Astrocyte of the cerebellum (primary cell): ENCODE measurements at regions not wholly inside any gene's neighbourhood (a gene's known extent, or its start where the extent isn't known, plus 50 kb on each side); places are given as distances from the start of the nearest gene placed in this dataset.

Source experiments
- DNase-seq: peaks from one replicate; pipeline ENCODE4 v3.0.0-alpha.2; 2011; ENCODE audit warnings: low read depth
- H3K4me3 ChIP-seq: 2 replicates; pipeline ENCODE4 v1.5.1; 2011; ENCODE audit warnings: mild to moderate bottlenecking, low read depth, low read length, moderate library complexity
- in situ Hi-C: cut with HindIII; loops from 2 replicates; pipeline ENCODE4 v1.10.0; 2017; ENCODE audit warnings: low sequenced_read_pairs
- TF ChIP-seq, protein P1 (sequence below): IDR thresholded peaks from 2 replicates; pipeline ENCODE4 v1.5.1; 2012; ENCODE audit warnings: low read length, low read depth, moderate library complexity, mild to moderate bottlenecking; ENCODE audit errors: missing control alignments

DNA sequence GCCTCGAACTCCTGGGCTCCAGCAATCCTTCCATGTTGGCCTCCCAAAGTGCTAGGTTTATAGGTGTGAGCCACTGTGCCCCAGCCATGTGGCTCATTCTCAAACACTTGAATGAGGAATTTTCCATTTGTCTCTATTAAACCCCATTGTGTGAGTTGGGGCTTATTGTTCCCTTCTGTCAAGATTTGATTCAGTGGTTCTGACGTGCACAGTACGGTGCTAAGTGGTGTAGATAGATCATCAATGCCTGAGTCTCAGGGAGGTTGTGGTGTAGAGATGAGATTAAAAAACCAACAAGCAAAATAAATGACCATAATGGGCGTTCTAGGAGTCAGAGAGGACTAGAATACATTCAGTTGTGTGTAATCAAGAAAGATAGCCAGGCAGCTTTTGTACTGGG, 335.6 kb downstream of the PRL start:
- TF ChIP-seq, protein P1, sequence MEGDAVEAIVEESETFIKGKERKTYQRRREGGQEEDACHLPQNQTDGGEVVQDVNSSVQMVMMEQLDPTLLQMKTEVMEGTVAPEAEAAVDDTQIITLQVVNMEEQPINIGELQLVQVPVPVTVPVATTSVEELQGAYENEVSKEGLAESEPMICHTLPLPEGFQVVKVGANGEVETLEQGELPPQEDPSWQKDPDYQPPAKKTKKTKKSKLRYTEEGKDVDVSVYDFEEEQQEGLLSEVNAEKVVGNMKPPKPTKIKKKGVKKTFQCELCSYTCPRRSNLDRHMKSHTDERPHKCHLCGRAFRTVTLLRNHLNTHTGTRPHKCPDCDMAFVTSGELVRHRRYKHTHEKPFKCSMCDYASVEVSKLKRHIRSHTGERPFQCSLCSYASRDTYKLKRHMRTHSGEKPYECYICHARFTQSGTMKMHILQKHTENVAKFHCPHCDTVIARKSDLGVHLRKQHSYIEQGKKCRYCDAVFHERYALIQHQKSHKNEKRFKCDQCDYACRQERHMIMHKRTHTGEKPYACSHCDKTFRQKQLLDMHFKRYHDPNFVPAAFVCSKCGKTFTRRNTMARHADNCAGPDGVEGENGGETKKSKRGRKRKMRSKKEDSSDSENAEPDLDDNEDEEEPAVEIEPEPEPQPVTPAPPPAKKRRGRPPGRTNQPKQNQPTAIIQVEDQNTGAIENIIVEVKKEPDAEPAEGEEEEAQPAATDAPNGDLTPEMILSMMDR = no peak
- DNase-seq = no peak
- H3K4me3 ChIP-seq = no peak overlapping the region
- in situ Hi-C loops = no loop called here

DNA sequence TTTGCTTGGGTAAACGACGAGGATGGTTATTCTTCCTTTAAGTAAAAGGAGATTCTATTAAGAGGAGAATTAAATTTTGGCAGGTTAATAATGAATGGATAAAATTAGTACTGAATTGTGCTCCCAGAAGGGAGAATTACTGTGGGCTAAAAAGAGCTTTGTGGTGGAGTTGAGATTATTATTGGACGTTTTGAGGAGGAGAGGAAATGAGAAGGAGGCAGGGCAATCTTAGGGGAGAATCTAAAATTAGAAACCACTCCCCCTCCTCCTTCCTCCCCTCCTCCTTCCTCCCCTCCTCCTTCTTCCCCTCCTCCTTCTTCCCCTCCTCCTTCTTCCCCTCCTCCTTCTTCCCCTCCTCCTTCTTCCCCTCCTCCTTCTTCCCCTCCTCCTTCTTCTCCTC, 331.8 kb downstream of the PRL start:
- no peak for DNase-seq
- in situ Hi-C loops = no loop called here
- H3K4me3 ChIP-seq = no peak overlapping the region
- TF ChIP-seq, protein P1 = no peak

DNA sequence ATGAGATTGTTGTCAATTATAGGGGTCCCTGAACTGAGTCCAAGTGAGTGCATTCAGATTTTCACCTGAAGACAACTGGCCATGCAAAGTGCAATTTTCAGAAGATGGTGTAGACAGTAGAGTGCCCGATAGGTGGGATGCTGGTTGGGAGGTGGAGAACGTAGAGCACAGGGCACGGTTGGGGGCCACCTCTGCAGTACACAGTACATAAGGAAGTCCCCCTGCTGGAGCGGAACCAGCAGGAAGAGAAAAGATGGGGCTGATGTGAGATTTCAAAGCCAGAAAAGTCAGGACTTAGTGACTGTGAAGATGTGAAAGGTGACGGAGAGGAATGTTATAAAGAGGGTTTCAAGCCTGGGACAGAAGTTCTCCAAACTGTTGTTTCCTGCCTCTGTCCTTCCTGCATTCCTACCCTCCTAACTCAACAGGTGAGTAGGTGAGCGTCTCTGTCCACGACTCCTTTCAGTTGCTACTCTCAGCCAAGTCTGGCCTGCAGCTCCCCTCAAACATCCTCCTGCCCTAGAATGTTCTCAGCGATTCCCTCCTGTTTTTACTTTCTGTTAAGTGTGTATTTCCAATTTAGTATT, 330.8 kb downstream of the PRL start:
- no peak overlapping the region for H3K4me3 ChIP-seq
- no peak for DNase-seq
- TF ChIP-seq, protein P1 = no peak
- in situ Hi-C loops = no loop called here

DNA sequence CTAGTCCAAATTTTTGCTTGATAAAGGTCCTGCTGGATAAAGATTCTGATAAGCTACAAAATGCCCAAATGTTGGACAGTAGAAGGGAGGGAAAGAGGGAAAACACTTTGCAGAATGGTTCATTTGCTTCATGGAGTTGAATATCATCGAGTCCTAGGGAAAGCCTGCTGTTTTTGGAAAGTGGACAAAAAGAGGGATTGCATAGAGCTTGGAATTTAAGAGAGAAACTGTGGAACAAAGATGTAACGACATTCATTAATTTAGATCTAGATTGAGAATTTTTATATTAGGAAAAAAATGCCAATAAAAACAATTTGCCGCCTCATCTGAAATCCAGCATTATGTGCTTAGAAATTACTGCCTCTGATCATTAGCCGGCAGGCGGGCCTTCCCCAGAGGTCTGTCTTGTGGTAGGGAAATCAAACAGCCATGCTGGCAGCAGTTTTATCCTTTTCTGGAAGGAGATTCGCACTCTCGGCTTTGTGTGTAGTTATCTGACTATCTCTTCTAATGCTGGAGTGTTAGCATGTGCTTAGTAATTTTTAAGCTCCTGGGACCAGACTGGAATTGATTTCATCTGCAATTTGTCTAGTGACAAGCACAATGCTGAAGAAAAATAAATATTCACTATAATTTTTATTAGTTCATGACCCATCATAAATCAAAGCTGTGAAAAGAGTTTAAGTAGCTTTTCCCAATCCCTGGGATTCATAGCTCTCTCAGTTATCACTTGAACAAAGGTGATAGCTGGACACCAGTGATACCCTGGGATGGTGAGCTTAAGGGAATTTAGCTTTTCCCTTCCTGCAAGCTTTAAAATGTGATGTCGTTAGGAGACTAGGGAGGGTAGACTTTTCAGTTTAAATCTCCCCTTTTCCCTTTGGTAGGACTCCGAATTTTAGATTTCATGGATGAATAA, 329.5 kb downstream of the PRL start:
- in situ Hi-C loops = no loop called here
- TF ChIP-seq, protein P1 = no peak

DNA sequence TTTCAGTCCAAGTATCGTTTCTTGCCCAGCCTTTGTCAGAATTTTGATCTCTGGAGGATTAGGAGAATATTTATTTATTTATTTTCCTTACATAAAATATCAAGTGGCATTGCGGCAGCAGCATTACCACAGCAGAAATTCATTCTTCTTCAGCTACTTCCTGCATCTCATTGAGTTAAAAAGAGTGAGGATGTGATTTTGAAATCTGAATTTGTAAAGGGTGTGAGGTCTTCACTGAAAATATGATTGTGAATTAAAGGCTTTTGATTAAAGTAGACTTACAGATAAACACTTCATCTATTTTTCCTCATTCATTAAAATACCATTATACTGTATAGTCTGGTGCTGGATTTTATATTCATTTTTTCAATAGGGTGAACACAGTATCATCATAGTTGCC, 328.4 kb downstream of the PRL start:
- TF ChIP-seq, protein P1 = no peak
- no peak for DNase-seq
- H3K4me3 ChIP-seq = no peak overlapping the region
- in situ Hi-C loops = no loop called here

More for the DNA sequence above, 329.5 kb downstream of the PRL start:
- no peak for DNase-seq
- H3K4me3 ChIP-seq = no peak overlapping the region

DNA sequence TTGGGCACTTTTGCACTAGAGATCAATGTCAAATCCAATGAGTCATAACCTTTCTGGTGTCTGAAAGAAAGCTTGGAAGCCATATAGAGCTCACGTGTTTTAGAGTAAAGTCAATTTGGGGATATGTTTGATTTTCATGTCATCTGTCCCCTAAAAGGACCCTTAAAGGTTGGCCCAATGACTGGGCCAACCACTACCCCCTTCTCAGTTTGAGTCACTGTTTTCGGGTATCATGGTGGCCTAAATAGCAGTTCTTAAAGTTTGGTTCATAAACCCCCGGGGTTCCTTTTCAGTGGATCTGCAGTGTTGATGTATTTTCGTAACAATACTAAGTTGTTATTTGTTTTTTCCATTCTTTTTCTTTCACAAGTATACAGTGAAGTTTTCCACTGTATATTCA, 327.6 kb downstream of the PRL start:
- H3K4me3 ChIP-seq = no peak overlapping the region
- TF ChIP-seq, protein P1 = no peak
- in situ Hi-C loops = no loop called here
- no peak for DNase-seq
